A673 (cell line): ENCODE measurements at regions not wholly inside any gene's neighbourhood (a gene's known extent, or its start where the extent isn't known, plus 50 kb on each side); places are given as distances from the start of the nearest gene placed in this dataset.

Source experiments
- EZH2 ChIP-seq: fragments of 200-600 bp; sonication (generic); IDR thresholded peaks from 2 replicates; pipeline ENCODE4 v1.6.1; 2017; ENCODE audit warnings: borderline replicate concordance, low read depth, mild to moderate bottlenecking, mixed read lengths, antibody characterized with exemption, low read length; ENCODE audit not compliant: poor library complexity, severe bottlenecking
- TF ChIP-seq, protein P1 (sequence below): fragments of 300-800, 200-600 bp; sonication (generic); conservative IDR thresholded peaks from 2 replicates; pipeline ENCODE4 v1.5.1; 2017; ENCODE audit warnings: low read depth, mild to moderate bottlenecking, antibody characterized with exemption, low read length, moderate library complexity, mixed read lengths

GRCh38 chr13:40439928-40440327, 226.5 kb downstream of the FOXO1 start:
- TF ChIP-seq, protein P1, sequence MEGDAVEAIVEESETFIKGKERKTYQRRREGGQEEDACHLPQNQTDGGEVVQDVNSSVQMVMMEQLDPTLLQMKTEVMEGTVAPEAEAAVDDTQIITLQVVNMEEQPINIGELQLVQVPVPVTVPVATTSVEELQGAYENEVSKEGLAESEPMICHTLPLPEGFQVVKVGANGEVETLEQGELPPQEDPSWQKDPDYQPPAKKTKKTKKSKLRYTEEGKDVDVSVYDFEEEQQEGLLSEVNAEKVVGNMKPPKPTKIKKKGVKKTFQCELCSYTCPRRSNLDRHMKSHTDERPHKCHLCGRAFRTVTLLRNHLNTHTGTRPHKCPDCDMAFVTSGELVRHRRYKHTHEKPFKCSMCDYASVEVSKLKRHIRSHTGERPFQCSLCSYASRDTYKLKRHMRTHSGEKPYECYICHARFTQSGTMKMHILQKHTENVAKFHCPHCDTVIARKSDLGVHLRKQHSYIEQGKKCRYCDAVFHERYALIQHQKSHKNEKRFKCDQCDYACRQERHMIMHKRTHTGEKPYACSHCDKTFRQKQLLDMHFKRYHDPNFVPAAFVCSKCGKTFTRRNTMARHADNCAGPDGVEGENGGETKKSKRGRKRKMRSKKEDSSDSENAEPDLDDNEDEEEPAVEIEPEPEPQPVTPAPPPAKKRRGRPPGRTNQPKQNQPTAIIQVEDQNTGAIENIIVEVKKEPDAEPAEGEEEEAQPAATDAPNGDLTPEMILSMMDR = no peak
- no peak for TF ChIP-seq EZH2
